WTC11 (cell line): ENCODE measurements at regions not wholly inside any gene's neighbourhood (a gene's known extent, or its start where the extent isn't known, plus 50 kb on each side); places are given as distances from the start of the nearest gene placed in this dataset.
A peak's percentile ranks its signal among the peaks of the same experiment; 100 is the strongest.

ENCODE experiments used
- ATAC-seq: fragments of 200-7000 bp; cut with Tn5 transposase; 2 replicates; pipeline ENCODE4 v1.10.0; 2021; ENCODE audit warnings: mild to moderate bottlenecking, moderate library complexity
- CTCF ChIA-PET: fragments of 300-600 bp; sonication (Branson Sonifier 250); formaldehyde crosslinking; loops from one replicate; lab custom pipeline; 2021; ENCODE audit warnings: antibody characterized with exemption; lab: Charles Lee
- POLR2A ChIA-PET: fragments of 350-600 bp; sonication (Branson Sonifier 250); formaldehyde crosslinking; loops from one replicate; lab custom pipeline; 2021; ENCODE audit warnings: antibody characterized with exemption; lab: Charles Lee
- DNase-seq: peaks from one replicate; pipeline ENCODE4 v3.0.0; 2021; ENCODE audit warnings: low spot score
- H3K27ac Mint-ChIP-seq: 2 replicates; pipeline ENCODE4 v1.8.0; 2021; ENCODE audit warnings: mixed read lengths
- H3K27me3 Mint-ChIP-seq: 2 replicates; pipeline ENCODE4 v1.8.0; 2021; ENCODE audit warnings: low read depth, mild to moderate bottlenecking, moderate library complexity, mixed read lengths
- H3K36me3 Mint-ChIP-seq: 2 replicates; pipeline ENCODE4 v1.8.0; 2021; ENCODE audit warnings: mixed read lengths
- H3K4me1 Mint-ChIP-seq: 2 replicates; pipeline ENCODE4 v1.8.0; 2022; ENCODE audit warnings: mixed read lengths
- H3K4me3 Mint-ChIP-seq: 2 replicates; pipeline ENCODE4 v1.8.0; 2021; ENCODE audit warnings: mild to moderate bottlenecking, moderate library complexity, mixed read lengths
- H3K9me3 Mint-ChIP-seq: 2 replicates; pipeline ENCODE4 v1.8.0; 2021; ENCODE audit warnings: mixed read lengths
- AFF4 ChIP-seq: sonication (generic); formaldehyde crosslinking; IDR thresholded peaks from 2 replicates; pipeline ENCODE4 v1.8.1; 2023; ENCODE audit warnings: mild to moderate bottlenecking, missing genetic modification reagents, borderline replicate concordance
- ATF1 ChIP-seq: sonication (generic); formaldehyde crosslinking; IDR thresholded peaks from 2 replicates; pipeline ENCODE4 v1.8.1; 2023; ENCODE audit warnings: mild to moderate bottlenecking, moderate library complexity, missing genetic modification reagents
- CREB1 ChIP-seq: sonication (generic); formaldehyde crosslinking; IDR thresholded peaks from 2 replicates; pipeline ENCODE4 v1.8.0; 2023; ENCODE audit warnings: mild to moderate bottlenecking, missing genetic modification reagents
- GABPB1 ChIP-seq: sonication (generic); formaldehyde crosslinking; IDR thresholded peaks from 2 replicates; pipeline ENCODE4 v1.8.1; 2023; ENCODE audit warnings: mild to moderate bottlenecking, missing genetic modification reagents
- GRHL2 ChIP-seq: fragments of 250-450 bp; sonication (Bioruptor Pico); IDR thresholded peaks from 2 replicates; pipeline ENCODE4 v1.8.0; 2022; ENCODE audit warnings: mild to moderate bottlenecking, moderate library complexity; ENCODE audit not compliant: insufficient replicate concordance, severe bottlenecking
- JUN ChIP-seq: sonication (generic); formaldehyde crosslinking; IDR thresholded peaks from 2 replicates; pipeline ENCODE4 v1.8.0; 2023; ENCODE audit warnings: mild to moderate bottlenecking, missing genetic modification reagents
- MYBL2 ChIP-seq: sonication (generic); formaldehyde crosslinking; IDR thresholded peaks from 2 replicates; pipeline ENCODE4 v1.8.1; 2023; ENCODE audit warnings: mild to moderate bottlenecking, moderate library complexity, missing genetic modification reagents
- NR2C2 ChIP-seq: sonication (generic); formaldehyde crosslinking; IDR thresholded peaks from 2 replicates; pipeline ENCODE4 v1.8.0; 2022; ENCODE audit warnings: mild to moderate bottlenecking, missing genetic modification reagents
- NR3C1 ChIP-seq: sonication (generic); formaldehyde crosslinking; conservative IDR thresholded peaks from 2 replicates; pipeline ENCODE4 v1.8.1; 2023; ENCODE audit warnings: low read depth, mild to moderate bottlenecking, missing genetic modification reagents
- ZNF138 ChIP-seq: sonication (generic); formaldehyde crosslinking; conservative IDR thresholded peaks from 2 replicates; pipeline ENCODE4 v1.8.1; 2022; ENCODE audit warnings: mild to moderate bottlenecking, moderate library complexity, missing genetic modification reagents
- TF ChIP-seq, protein P1 (sequence below): sonication (generic); formaldehyde crosslinking; IDR thresholded peaks from 2 replicates; pipeline ENCODE4 v1.8.0; 2023; ENCODE audit warnings: missing genetic modification reagents
- TF ChIP-seq, protein P2 (sequence below): sonication (generic); formaldehyde crosslinking; IDR thresholded peaks from 2 replicates; pipeline ENCODE4 v1.8.1; 2023; ENCODE audit warnings: mild to moderate bottlenecking, moderate library complexity, missing genetic modification reagents
- TF ChIP-seq, protein P3 (sequence below): sonication (generic); formaldehyde crosslinking; IDR thresholded peaks from 2 replicates; pipeline ENCODE4 v1.8.0; 2022; ENCODE audit warnings: mild to moderate bottlenecking, missing genetic modification reagents

- Mint-ChIP-seq H3K27me3 (no peaks in the 10 kb centered on the region; the same call in 1 of the 2 replicates), H3K36me3 (no peaks in the 10 kb centered on the region), H3K4me1 (peaks cover 21% of the 10 kb centered on the region), H3K27ac (no peak overlapping the region), H3K4me3 (no peak overlapping the region), H3K9me3 (no peaks in the 10 kb centered on the region)
- DNase-seq (no peak), ATAC-seq (no peak)
- TF ChIP-seq, protein P1, sequence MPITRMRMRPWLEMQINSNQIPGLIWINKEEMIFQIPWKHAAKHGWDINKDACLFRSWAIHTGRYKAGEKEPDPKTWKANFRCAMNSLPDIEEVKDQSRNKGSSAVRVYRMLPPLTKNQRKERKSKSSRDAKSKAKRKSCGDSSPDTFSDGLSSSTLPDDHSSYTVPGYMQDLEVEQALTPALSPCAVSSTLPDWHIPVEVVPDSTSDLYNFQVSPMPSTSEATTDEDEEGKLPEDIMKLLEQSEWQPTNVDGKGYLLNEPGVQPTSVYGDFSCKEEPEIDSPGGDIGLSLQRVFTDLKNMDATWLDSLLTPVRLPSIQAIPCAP = no peak
- TF ChIP-seq NR2C2 (CRISPR knock-in tag) (no peak), MYBL2 (CRISPR knock-in tag) (no peak), ZNF138 (CRISPR knock-in tag) (no peak), AFF4 (CRISPR knock-in tag) (no peak), GRHL2 (no peak), NR3C1 (CRISPR knock-in tag) (no peak), JUN (no peak)
- TF ChIP-seq, protein P2, sequence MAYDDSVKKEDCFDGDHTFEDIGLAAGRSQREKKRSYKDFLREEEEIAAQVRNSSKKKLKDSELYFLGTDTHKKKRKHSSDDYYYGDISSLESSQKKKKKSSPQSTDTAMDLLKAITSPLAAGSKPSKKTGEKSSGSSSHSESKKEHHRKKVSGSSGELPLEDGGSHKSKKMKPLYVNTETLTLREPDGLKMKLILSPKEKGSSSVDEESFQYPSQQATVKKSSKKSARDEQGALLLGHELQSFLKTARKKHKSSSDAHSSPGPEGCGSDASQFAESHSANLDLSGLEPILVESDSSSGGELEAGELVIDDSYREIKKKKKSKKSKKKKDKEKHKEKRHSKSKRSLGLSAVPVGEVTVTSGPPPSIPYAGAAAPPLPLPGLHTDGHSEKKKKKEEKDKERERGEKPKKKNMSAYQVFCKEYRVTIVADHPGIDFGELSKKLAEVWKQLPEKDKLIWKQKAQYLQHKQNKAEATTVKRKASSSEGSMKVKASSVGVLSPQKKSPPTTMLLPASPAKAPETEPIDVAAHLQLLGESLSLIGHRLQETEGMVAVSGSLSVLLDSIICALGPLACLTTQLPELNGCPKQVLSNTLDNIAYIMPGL (CRISPR knock-in tag) = no peak
- ChIA-PET CTCF (interaction anchor here (1.3 to 2.2 kb wide), 5 partner anchors 18 to 66 kb away, joined by 3 to 9 read pairs (median 6); no protein-coding TSS in a partner anchor), POLR2A (no interaction called here)
Observed at GRCh38 chr1:101290922-101291561, 54.2 kb downstream of the S1PR1 start.

DNA sequence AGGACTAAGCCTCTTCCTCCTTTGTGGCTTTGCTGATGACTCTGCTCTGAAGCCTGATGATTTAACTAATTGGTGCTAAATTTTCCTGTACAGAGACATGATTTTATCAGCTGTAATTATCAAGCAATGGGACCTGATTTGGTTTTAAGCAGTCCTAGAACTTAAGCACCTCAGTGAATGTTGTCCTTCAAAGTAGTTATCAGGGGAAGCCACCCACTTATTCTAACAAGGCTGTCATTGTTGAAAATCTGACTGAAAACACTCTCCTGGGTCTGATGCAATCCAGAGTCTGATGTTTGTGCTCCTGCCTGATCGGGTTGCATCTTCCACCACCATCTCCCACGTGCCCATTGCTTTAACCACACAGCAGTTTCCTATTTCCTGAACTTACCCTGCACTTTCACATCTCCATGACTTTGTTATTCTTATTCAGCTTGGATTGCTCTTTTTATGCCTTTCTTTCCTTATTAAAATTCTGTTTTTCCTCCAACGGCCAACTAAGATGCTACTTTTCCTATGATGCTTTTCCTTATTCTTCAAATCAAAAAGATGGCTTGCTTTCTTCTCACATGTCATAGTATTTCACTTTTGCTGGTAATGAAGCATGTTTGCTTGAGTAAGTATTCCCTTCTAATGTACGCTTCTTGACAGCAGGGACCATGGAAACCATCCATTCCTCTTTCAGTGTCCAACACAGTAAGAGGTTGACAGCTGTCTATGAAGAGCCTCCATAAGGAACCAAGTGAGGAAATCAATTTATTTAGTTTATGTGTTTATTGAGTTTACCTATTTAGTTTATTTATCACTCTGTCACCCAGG is 55.0 kb downstream of the S1PR1 start:
- CTCF ChIA-PET = interaction anchor here (1.3 to 2.2 kb wide), 3 partner anchors 17 to 66 kb away, joined by 3 to 9 read pairs (median 6); no protein-coding TSS in a partner anchor
- no peaks in the 10 kb centered on the region for H3K36me3 Mint-ChIP-seq

DNA sequence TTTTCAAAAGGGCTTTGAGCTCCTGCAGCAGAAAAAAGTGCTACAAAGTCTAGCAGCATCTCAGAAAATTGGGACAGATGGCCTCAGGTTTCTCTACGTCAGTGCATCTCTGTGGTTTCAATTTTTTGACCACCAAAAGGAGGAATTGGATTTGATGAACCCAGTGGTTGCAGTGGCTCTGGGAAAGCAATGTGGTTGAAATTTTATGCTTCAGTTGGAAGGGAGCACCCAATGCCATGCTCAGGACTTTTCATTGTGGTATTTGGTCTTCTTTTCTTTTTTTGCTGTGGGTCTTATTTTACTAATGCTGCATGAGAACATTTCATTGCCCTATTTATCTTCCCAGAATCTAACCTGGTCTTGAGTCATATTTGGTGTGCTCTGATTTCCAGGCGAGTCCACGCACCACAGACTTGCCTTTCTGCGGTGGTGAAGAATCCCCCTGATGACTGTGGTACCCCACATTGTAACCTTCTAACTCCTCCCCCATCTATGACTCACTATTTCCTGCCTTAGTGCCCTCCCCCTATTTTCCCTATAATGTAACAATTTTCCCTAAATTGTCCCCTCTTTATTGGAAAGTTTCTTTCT is 56.7 kb downstream of the S1PR1 start:
- Mint-ChIP-seq H3K36me3 (no peaks in the 10 kb centered on the region), H3K27ac (no peak overlapping the region), H3K9me3 (no peaks in the 10 kb centered on the region), H3K4me1 (peaks cover 18% of the 10 kb centered on the region), H3K4me3 (no peak overlapping the region), H3K27me3 (no peaks in the 10 kb centered on the region; the same call in 1 of the 2 replicates)
- ChIA-PET CTCF (interaction anchor here (1.0 to 1.7 kb wide), 3 partner anchors 16 to 64 kb away, joined by 4 to 5 read pairs (median 5); no protein-coding TSS in a partner anchor), POLR2A (no interaction called here)
- ATAC-seq = no peak; the same call in 1 of the 2 replicates
- DNase-seq = no peak
- TF ChIP-seq CREB1 (CRISPR knock-in tag) = no peak

More for the DNA sequence above, 55.0 kb downstream of the S1PR1 start:
- POLR2A ChIA-PET = no interaction called here
- DNase-seq (no peak), ATAC-seq (no peak)
- no peaks in the 10 kb centered on the region for H3K9me3 Mint-ChIP-seq
- H3K27me3 Mint-ChIP-seq = no peaks in the 10 kb centered on the region; the same call in 1 of the 2 replicates
- no peak overlapping the region for H3K4me3 Mint-ChIP-seq
- H3K4me1 Mint-ChIP-seq = peaks cover 19% of the 10 kb centered on the region
- TF ChIP-seq GABPB1 (peak; percentile 98), ATF1 (CRISPR knock-in tag) (no peak)
- TF ChIP-seq, protein P3, sequence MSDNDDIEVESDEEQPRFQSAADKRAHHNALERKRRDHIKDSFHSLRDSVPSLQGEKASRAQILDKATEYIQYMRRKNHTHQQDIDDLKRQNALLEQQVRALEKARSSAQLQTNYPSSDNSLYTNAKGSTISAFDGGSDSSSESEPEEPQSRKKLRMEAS = peak; percentile 42; the same call in 1 of the 2 replicates
- H3K27ac Mint-ChIP-seq = no peak overlapping the region; the same call in none of the 2 replicates
